Ureter (tissue), 1 donor: ENCODE measurements at regions not wholly inside any gene's neighbourhood (a gene's known extent, or its start where the extent isn't known, plus 50 kb on each side); places are given as distances from the start of the nearest gene placed in this dataset.

Source experiments
- DNase-seq: peaks from one replicate; pipeline ENCODE4 v3.0.0-alpha.2; 2020; ENCODE audit warnings: low spot score
- donor health status: DM: yes; HTN: yes; CAD: no.

DNA sequence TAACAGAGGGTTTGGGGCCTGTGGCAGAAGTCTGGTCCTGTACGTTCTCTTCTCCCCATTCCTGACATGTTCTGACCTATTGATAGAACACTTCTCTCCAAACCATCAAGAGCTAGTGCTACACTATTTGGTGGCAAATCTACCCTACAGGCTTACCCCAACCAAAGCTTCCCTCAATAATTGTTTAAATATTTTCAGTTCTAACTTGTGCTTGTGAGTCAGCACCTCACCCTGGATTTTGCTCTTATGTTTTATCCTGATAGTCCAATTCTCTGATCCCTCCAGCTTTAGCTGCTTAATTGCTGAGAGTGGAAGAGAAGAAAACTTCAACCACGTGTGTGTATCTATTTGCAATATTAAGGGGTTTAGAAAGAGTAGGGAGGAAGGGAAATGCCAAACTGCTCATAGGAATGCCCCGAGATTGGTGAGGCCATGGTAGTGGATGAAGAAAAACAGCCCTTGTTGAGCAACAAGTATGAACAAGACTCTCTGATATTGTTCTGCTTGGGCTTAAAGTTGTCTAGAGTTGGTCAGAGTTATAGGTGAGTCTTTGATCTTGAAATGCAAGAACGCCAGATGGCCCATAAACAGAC lies 67.8 kb upstream of the PARD3B start:
- no peak for DNase-seq

GRCh38 chr2:204479557-204479956 lies 65.7 kb upstream of the PARD3B start:
- no peak for DNase-seq

- DNase-seq: no peak
Observed at GRCh38 chr2:204480676-204481075, 64.6 kb upstream of the PARD3B start.

DNA sequence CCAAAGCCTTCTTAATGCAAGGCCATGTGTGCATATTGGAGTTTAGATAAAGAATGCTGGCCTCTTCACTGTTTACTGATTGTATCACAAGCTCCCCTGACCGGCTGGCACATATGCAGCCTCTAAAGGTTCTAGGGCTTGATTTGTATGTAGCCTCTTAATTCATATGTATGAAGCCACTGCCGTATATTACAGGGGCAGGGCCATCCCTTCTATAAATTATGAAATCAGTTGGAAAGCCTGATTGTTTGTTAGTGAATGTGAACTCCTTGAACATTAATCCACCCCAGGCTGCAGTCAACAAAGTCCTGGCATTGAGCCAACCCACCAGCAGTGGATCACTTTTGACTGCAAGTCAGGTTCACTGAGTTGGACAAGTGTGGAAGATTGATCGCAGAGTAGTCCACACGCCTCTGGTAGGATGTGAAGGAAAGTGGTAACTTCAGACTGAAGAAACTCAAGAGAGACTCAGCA lies 61.6 kb upstream of the PARD3B start:
- DNase-seq: no peak

GRCh38 chr2:204486321-204486720 lies 59.0 kb upstream of the PARD3B start:
- no peak for DNase-seq

DNA sequence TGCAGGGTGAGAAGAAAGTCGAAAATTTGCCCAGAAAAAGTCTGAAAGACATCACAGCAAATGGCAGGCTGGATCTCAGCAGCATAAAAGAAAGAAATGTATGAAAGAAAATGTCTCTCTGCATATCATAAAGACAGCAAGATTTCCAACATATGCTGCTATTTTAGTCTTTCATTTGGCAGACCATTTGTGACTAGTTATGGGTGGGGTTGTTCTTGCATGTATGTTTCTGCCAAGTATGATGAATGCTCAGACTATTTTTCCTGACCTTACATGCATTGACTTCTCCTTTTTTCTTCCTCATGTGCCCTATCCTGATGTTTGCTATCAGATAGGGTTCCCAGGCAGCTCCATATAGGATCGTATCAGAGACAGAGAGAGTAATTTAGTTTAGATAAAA lies 58.5 kb upstream of the PARD3B start:
- DNase-seq: no peak

GRCh38 chr2:204487447-204488229 lies 57.6 kb upstream of the PARD3B start:
- DNase-seq: no peak

DNA sequence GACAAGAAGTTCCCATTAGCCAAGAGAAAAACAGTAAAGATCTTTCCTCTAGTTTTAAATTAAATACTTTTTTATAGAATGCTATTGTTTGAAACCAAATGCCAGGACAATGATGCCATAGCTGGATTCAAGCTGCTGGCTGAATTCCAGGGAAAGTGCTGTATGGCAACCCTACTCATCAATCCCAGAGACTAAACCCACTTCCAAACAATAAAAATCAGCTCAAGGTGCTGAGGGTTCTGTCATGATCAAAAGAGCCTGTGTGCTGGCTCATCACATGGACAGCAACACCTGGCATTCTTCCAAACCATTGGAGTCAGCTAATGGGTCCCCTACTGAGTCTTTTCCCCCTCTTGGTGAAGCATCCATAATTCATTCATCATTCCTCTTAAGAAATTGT lies 53.7 kb upstream of the PARD3B start:
- DNase-seq: no peak

GRCh38 chr2:204492417-204492816 lies 52.9 kb upstream of the PARD3B start:
- no peak for DNase-seq

- DNase-seq: no peak
Observed at GRCh38 chr2:204494681-204495080, 50.6 kb upstream of the PARD3B start.

DNA sequence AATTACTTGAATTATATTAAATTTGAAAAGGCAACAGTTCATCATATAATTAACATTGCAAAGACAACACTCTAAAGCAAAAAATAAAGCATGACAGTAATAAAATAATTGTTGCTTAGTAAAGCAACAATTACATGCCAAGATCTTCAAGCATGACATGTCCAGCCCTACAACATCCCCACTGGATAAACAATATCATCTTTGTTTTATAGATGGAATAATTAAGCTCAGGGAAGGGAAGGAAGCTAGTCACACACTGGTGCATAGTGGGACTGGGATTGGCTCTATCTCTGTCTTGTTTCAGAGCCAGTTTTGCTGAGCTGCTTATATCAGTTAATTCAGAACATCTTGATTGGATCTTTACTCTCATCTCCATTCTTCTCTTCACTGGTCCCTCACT lies 49.9 kb upstream of the PARD3B start:
- no peak for DNase-seq
